Fibroblast of skin of abdomen (primary cell): ENCODE measurements at regions not wholly inside any gene's neighbourhood (a gene's known extent, or its start where the extent isn't known, plus 50 kb on each side); places are given as distances from the start of the nearest gene placed in this dataset.
"Not testable (repeated sequence)": the region's sequence is repeated elsewhere in the genome, so short reads cannot be mapped to it uniquely, and the experiment has no call there.

ENCODE experiments used
- DNase-seq: peaks from one replicate; pipeline ENCODE4 v3.0.0-alpha.2; 2013

GRCh38 chr11:39807904-39808303 is 1651.5 kb downstream of the LRRC4C start:
- no peak for DNase-seq

DNA sequence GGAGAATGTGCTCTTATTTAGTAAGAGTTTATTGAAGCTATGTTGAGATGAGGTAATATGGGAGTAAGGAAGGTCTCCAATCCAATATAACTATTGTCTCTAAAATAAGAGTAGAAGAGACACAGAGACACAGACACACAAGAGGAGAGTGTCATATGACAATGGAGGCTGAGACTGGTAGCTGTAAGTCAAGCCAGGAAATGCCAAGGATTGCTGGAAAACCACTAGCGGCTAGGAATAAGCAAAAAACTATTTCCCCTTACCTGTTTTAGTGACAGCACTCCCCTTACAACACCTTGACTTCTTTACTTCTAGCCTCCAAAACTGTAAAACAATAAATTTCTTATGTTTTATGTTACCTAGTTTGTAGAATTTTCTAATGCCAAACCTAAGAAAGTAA is 1652.8 kb downstream of the LRRC4C start:
- no peak for DNase-seq

DNA sequence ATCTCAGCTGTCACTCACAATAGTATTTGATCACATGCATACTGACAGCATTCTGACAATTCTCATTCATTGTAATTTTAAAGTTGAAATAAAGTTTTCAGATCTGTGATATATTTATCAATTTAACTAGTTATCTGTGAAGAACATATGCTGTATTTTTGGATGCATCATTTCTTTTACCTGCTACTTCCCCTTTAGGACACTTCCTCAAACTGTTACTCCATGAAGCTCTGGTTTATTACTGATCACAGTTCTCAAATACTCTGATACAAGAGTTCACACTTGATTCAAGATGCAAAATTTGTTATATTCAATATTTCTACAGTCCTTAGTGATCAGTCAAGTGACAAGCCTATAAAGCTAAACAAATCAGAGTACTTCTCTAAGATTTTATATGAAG is 1655.2 kb downstream of the LRRC4C start:
- no peak for DNase-seq

- no peak for DNase-seq
These were observed 1672.8 kb downstream of the LRRC4C start for GRCh38 chr11:39786682-39787081.

DNA sequence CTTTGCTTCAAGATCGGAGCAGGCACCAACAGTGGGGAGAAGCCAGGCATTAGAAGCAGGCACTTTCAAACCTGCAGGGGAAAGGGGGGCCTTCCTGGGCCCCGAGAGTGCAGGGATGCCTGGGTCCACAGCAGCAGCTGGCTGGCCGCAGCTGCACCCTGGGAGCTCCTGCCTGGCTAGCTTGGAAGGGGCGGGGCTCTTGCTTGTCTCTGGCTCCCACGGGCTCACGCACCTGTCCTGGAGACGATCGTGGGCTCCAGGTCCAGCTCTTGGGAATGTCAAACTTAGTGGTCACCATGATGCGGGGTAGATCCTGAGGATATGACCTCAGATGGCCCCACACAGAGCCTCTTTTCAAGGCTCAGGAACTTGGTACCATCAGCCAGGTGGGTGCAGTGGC is 1673.2 kb downstream of the LRRC4C start:
- DNase-seq = no peak

DNA sequence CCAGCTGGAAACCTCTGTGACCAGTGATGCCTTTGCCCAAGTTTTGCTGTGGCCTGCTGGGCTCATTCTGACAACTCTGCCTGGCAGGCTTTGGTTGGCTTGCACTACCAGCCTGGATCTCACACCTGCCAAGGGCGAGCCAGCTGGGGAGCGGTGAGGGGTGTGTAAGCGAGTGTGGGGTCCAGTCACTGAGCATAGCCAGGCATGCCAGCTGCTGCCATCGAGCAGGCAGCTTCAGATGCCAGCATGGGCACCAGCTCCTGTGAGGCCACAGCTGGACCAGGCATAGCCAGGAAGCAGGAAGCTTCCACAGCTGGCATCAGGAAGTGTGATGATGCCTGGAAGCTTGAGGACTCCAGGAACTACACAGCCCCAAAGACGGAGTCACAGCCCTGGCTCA is 1674.6 kb downstream of the LRRC4C start:
- DNase-seq = no peak

DNA sequence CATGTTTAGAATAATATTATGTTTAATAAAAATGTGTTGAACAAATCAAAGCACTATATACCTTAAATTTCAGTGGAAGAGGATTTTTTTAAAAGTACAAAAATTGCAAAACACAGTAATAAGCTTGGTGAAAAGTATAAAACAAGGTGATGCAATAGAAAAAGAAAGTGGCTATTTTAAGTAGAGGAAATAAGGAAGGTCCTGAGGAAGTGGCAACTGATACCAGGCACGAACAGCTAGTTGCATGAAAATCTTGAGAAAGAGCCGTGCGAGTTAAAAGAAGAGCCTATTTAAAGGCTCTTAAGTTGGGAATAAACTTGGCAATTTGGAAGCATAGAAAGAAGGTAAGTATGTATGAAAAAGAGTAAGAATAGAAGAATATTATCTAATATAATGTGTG is 1679.3 kb downstream of the LRRC4C start:
- DNase-seq = no peak

GRCh38 chr11:39777035-39777434 is 1682.4 kb downstream of the LRRC4C start:
- DNase-seq = no peak

- no peak for DNase-seq
These were observed 1686.8 kb downstream of the LRRC4C start for GRCh38 chr11:39772525-39773137.

- no peak for DNase-seq
These were observed 1691.2 kb downstream of the LRRC4C start for GRCh38 chr11:39768214-39768613.

DNA sequence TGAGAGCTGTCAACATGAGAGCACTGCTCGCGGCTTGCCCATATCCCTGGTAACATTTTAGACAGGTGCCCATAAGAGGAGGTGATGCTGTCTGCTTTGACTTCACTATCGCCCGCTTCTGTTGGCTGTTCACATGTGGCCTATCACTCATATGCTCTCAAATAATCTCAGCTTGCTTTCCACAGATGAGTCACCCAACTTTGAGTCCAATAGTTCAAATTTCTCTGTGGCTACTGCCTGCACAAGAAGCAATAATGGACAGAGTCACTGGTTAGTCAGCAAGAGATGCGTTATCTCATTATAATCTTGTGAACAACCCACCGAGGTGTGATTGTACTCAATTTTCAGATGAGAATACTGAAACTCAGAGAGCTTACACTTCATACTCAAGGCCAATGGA is 1714.1 kb downstream of the LRRC4C start:
- DNase-seq = no peak

DNA sequence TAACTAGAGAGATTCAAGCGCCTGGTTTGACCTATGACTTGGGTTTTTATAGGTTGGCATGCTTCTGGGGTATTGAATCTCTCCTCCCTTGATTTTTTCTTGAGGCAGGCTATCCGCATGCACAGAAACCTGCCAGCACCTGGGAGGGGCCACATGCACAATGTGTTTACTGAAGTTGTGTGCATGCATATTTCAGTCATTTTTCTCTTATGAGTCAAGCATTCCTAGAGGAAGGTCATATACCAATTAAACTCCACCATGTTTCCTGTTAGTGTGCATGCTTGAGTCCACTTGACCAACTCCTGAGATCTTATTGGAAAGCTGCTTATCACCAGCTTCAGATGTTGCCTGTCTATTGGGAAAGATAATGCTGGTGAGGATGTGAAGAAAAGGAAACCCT is 1718.4 kb downstream of the LRRC4C start:
- DNase-seq = no peak

DNA sequence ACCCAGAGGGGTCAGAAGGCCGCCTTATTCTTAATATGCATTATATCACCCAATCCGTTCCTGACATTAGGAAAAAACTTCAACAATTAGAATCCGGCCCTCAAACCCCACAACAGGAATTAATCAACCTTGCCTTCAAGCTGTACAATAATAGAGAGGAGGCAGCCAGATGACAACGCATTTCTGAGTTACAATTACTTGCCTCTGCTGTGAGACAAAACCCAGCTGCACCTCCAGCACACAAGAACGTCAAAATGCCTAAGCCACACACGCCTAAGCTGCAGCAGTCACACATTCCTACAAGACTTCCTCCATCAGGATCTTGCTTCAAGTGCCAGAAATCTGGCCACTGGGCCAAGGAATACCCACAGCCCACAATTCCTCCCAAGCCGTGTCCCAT is 1723.1 kb downstream of the LRRC4C start:
- DNase-seq = not testable (repeated sequence)

DNA sequence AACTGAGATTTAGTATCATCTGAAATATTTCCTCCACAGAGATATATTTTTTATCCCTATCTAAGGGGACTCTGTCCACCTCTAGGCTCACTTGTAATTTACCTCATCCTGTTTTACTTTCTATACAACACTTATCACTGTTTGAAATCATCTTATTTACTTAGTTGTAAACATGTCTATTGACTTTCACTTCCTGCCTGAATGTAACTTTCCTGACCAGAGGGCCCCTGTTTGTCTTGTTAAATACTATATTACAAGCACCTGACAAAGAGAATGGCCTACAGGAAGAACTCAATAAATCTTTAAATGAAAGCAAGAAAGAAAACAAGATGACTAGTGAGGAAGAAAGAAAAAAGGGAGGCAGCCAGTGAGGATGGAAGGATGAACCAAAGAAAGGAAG is 1727.5 kb downstream of the LRRC4C start:
- DNase-seq = no peak

DNA sequence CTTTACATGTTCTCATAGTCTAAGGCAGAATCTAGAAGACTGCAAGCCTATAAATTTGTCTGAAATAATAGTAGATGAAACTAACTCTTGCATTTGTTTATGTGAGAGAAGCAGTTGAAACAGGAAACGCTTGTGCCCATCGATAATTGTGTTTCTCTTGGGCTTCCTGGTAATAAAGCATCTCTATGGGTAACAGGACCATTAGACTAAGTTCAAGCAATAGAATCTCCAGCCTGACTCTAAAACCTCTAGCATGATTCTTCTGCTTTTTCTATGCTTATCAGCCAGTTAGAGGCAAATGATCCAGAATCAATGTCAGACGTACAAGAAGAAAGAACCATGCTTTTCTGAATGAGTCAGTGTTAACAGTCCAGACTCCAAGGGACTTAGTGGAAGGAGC is 1734.4 kb downstream of the LRRC4C start:
- no peak for DNase-seq

DNA sequence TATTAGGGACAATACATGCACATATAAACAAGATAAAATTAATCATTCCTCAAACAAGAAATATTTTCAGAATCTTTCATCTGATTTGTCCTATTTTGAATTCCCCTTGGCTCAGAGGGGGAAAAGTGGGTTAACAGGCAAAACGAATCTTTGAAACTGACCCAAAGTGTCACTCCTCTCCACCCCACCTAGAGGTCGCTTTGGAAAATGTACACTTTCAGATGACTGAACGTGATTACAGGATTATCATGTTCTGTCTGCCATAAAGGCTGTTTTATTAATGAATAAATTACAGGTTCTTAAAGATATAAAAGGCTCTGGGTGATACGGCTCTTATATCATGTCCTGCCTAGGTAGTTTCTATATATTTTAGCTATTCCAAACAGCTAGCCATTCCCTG is 1735.0 kb downstream of the LRRC4C start:
- DNase-seq = no peak

GRCh38 chr11:39712581-39712980 is 1746.9 kb downstream of the LRRC4C start:
- DNase-seq = no peak

GRCh38 chr11:39690856-39691255 is 1768.6 kb downstream of the LRRC4C start:
- no peak for DNase-seq

DNA sequence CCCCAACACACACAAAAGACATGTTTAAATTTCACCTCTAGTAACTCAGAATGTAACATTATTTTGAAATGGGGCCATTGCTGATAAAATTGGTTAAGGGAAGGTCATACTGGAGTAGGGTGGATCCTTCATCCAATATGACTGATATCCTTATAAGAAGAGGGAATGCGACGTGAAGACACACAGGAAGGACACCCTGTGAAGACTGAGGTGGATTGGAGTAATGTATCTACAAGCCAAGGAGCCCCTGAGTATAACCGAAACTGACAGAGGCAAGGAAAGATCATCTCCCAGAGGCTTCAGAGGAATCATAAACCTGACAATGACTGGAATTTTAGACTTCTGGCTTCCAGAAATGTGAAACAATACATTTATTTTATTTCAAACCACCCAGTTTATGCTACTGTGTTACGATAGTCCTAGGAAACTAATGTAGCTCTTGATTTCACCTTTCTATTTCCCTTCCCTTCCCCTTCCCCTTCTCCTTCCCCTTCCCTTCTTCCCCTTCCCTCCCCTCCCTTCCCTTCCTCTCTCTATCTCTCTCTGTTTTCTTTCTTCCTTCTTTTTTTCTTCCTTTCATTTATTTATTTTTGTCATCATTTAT is 1775.4 kb downstream of the LRRC4C start:
- no peak for DNase-seq

DNA sequence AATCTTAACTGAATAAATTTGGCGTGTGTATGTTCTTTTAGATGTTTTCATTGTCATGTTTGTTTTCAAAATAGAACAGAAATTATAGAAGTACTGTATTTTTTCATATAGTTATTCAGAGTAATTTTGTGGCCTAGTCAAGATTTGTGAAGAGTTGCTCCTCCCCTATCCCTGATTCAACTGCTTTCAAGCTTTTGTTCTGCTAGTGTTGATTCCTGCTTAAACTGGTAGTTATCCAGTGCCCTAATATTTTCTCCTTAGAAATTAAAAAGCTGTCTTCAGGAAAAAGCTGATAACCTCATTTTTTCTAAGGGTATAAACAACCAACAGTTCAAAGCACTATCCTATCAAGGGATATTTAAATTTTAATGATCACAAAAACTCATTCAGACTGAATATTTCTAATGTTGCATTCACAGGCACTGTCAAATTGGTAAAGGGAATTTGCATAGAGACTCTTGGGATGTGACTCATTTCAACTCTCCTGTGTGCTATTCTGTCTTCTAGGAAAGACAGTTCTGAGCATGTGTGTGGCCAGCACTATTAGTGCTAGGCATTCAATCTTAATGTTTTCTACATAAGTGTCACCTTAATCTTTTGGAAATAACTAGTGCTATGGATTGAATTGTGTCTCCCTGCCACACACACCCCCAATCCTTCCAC is 1776.0 kb downstream of the LRRC4C start:
- DNase-seq = no peak

DNA sequence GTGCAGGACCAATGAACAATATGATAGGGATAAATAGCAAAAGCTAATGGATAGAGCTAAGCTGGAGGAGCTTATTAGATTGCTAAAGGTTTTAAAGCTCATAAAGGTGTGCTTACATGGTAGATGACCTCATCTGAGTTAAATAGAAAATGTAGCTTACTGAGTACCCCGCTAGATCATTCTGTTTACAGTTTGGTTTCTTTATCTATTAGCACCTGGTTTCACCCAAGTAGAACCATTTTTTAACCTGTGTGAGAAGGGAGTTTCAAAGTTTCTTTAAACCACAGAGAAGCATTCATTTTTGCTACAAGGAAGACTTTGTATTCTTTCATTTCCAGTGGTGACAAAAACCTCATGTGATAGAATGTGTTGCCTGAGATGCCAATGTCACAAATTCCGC is 1778.0 kb downstream of the LRRC4C start:
- DNase-seq = no peak

DNA sequence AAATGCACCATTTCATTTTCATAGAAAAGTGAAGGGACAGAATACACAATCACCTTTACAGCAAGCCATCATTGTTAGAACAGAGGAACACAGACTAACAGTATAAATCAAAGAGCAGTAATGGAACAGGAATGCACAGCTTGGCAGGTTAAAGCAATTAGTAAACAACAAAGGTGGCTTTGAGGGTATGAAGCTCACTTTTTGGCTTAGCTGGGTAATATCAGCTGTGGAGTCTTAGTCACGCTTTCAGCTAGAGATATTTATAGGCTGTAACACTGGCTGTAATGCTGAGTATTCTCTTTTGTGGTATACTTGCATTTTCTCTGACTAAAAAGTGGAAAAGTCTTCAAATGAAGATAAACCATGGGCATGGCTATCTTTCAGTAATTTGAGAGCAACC is 1780.5 kb downstream of the LRRC4C start:
- DNase-seq = no peak

DNA sequence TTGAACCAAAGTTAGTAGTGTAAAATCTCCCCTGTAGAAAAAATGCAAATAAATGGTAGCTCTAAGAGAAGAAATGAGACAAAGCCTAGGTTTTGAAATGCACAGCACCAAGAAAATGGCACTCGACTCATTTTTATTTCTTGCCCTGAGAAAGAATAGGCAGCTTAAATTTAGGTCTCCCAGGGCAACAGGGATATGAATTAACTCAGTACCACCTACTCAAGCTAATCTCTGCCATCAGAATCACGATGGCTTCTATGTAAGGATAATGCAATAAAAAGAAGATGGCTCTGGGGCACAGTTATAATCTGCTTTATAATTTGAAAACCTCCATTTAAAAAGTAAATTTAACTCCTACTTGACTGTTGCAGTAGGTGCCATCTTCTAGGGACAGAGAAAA is 1784.3 kb downstream of the LRRC4C start:
- no peak for DNase-seq

- DNase-seq = no peak
These were observed 1784.7 kb downstream of the LRRC4C start for GRCh38 chr11:39674761-39675160.

- DNase-seq = no peak
These were observed 1785.4 kb downstream of the LRRC4C start for GRCh38 chr11:39674024-39674423.
